Gastrocnemius medialis (tissue), 4 donors: ENCODE measurements at regions not wholly inside any gene's neighbourhood (a gene's known extent, or its start where the extent isn't known, plus 50 kb on each side); places are given as distances from the start of the nearest gene placed in this dataset.

Source experiments
- ATAC-seq, 2 donors: fragments of 150-250 bp; one replicate each; pipeline ENCODE4 v1.9.1; 2016
- DNase-seq, 2 donors: peaks; one replicate each; pipeline ENCODE4 v3.0.0-alpha.2; 2019
- H3K27ac ChIP-seq, 4 donors: fragments of 200-600 bp; sonication (generic); 1 replicate in 1 of 4; 2 replicates in 3 of 4; pipeline ENCODE4 v1.5.1; 2016 to 2018; ENCODE audit warnings: mild to moderate bottlenecking in 2 of 4, moderate library complexity in 1 of 4
- H3K27me3 ChIP-seq, 3 donors: fragments of 200-600 bp; sonication (generic) in 2 of 3; 1 replicate in 1 of 3; 2 replicates in 2 of 3; pipeline versions ENCODE4 v1.5.1 to v1.6.0; 2016 to 2019; ENCODE audit warnings: mild to moderate bottlenecking in 1 of 3, moderate library complexity in 1 of 3
- H3K36me3 ChIP-seq, 2 donors: fragments of 200-600 bp; sonication (generic) in 1 of 2; one replicate each; pipeline ENCODE4 v1.5.1; 2017 to 2018
- H3K4me1 ChIP-seq, 2 donors: fragments of 200-600 bp; sonication (generic) in 1 of 2; one replicate each; pipeline ENCODE4 v1.5.1; 2016 to 2017; ENCODE audit warnings: mild to moderate bottlenecking in 2 of 2
- H3K4me3 ChIP-seq, 4 donors: fragments of 200-600 bp; sonication (generic) in 3 of 4; 1 replicate in 1 of 4; 2 replicates in 3 of 4; pipeline ENCODE4 v1.5.1; 2016 to 2019; ENCODE audit warnings: mild to moderate bottlenecking in 2 of 4
- H3K9me3 ChIP-seq, 3 donors: fragments of 200-600 bp; sonication (generic) in 2 of 3; 1 replicate in 1 of 3; 2 replicates in 2 of 3; pipeline ENCODE4 v1.5.1; 2016 to 2019
- CTCF ChIP-seq, 5 experiments: fragments of 450-650 bp in 3 of 5; fragments of 200-600 bp in 2 of 5; sonication (generic) in 2 of 5; IDR thresholded peaks in 4 of 5; conservative IDR thresholded peaks in 1 of 5; 1 replicate in 4 of 5; 2 replicates in 1 of 5; pipeline ENCODE4 v1.5.1; 2016 to 2019; ENCODE audit warnings: antibody characterized with exemption in 5 of 5, mild to moderate bottlenecking in 3 of 5, moderate library complexity in 3 of 5
- POLR2A ChIP-seq, 2 donors: fragments of 450-650 bp; IDR thresholded peaks; one replicate each; pipeline ENCODE4 v1.6.1; 2017; ENCODE audit warnings: antibody characterized with exemption in 2 of 2, mild to moderate bottlenecking in 2 of 2, moderate library complexity in 2 of 2
- in situ Hi-C, 4 donors: fragments of 200-750 bp; cut with MboI; loops; one replicate each; pipeline versions ENCODE4 v1.15.0 to v1.8.0; 2017; ENCODE audit warnings: low sequenced_read_pairs in 4 of 4
- intact Hi-C: fragments of 100-400 bp; cut with DNase I; formaldehyde crosslinking; loops from one replicate; pipeline ENCODE4 v1.15.1; 2023; ENCODE audit warnings: low total_unique reads

- Histone ChIP-seq H3K27me3 (peaks cover 0 to 3% (median 0%) of the 10 kb centered on the region in 3 donors), H3K9me3 (no peaks in the 10 kb centered on the region), H3K4me1 (no peaks in the 10 kb centered on the region), H3K36me3 (no peaks in the 10 kb centered on the region), H3K4me3 (no peak overlapping the region), H3K27ac (no peak overlapping the region)
- in situ Hi-C loops (no loop called here), intact Hi-C loops (no loop called here)
- no peak for DNase-seq
- ATAC-seq: no peak
- TF ChIP-seq CTCF (IDR thresholded peaks at IDR 0.05 in 4 of 5, conservative IDR thresholded peaks at IDR 0.05 in 1 of 5) (no peak), POLR2A (IDR thresholded peaks at IDR 0.05) (no peak)
Observed at GRCh38 chr2:12649602-12650400, 66.9 kb upstream of the TRIB2 start.

DNA sequence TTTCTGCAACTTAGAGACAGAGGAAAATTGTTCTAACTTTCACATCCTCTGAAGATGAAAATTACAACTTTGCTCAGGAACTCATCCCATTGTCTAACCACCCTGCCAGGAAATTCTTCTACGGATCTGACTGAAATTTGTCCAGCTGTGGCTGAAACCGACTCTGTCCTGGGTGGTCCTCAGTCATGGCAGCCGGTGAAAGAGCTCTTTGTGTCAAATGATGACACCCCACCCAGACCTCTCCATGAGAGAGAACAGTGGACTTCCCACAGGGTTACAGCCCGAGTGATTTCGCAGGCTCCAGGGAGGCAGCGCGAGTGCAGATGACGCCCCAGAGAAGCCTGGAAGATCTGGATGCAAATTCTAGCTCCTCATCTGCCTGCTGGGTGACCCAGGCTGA, 65.1 kb upstream of the TRIB2 start:
- intact Hi-C loops: no loop called here
- ATAC-seq: no peak

GRCh38 chr2:12652723-12653122, 64.0 kb upstream of the TRIB2 start:
- in situ Hi-C loops (no loop called here), intact Hi-C loops (no loop called here)
- ATAC-seq (no peak), DNase-seq (no peak)
- Histone ChIP-seq H3K4me3 (no peak overlapping the region), H3K4me1 (no peaks in the 10 kb centered on the region), H3K9me3 (no peaks in the 10 kb centered on the region), H3K27me3 (peaks cover 0 to 3% (median 0%) of the 10 kb centered on the region in 3 donors), H3K27ac (no peak overlapping the region), H3K36me3 (no peaks in the 10 kb centered on the region)
- no peak for TF ChIP-seq POLR2A (IDR thresholded peaks at IDR 0.05)
- no peak for TF ChIP-seq CTCF (IDR thresholded peaks at IDR 0.05 in 4 of 5, conservative IDR thresholded peaks at IDR 0.05 in 1 of 5)

More for the DNA sequence above, 65.1 kb upstream of the TRIB2 start:
- Histone ChIP-seq H3K4me3 (no peak overlapping the region), H3K9me3 (no peaks in the 10 kb centered on the region), H3K36me3 (no peaks in the 10 kb centered on the region), H3K27me3 (peaks cover 0 to 3% (median 0%) of the 10 kb centered on the region in 3 donors), H3K27ac (no peak overlapping the region), H3K4me1 (no peaks in the 10 kb centered on the region)
- in situ Hi-C loops: no loop called here
- DNase-seq: no peak
- no peak for TF ChIP-seq CTCF (IDR thresholded peaks at IDR 0.05 in 4 of 5, conservative IDR thresholded peaks at IDR 0.05 in 1 of 5)
- TF ChIP-seq POLR2A (IDR thresholded peaks at IDR 0.05): no peak

DNA sequence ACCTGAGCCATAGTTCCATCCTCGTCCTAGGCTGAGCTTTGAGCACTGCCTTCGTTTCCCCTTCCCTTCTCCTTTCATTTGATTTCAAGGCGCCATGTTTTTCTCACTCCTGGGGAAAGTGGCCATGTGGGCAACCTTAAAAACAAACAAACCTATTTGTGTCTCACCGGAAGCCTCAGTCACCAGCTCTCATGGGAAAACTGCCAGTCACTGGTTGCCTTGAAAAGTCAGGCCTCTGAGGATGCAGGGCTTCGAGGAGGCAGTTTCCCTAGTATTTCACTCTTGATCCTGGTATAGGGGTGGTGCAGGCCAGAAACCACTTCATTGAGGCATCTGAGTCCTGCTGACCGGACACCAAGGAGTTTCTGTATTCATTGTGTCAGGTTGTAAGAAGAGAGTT, 59.2 kb upstream of the TRIB2 start:
- Histone ChIP-seq H3K36me3 (no peaks in the 10 kb centered on the region), H3K9me3 (no peaks in the 10 kb centered on the region), H3K27ac (no peak overlapping the region), H3K4me3 (no peak overlapping the region), H3K27me3 (no peaks in the 10 kb centered on the region), H3K4me1 (no peaks in the 10 kb centered on the region)
- ATAC-seq: no peak
- no peak for TF ChIP-seq CTCF (IDR thresholded peaks at IDR 0.05 in 4 of 5, conservative IDR thresholded peaks at IDR 0.05 in 1 of 5)
- TF ChIP-seq POLR2A (IDR thresholded peaks at IDR 0.05): no peak
- DNase-seq: no peak
- intact Hi-C loops: no loop called here
- in situ Hi-C loops: no loop called here
